DND-41 (cell line): ENCODE measurements at regions not wholly inside any gene's neighbourhood (a gene's known extent, or its start where the extent isn't known, plus 50 kb on each side); places are given as distances from the start of the nearest gene placed in this dataset.

Experiments used
- ATAC-seq: fragments of 200-7000 bp; cut with Tn5 transposase; 3 replicates; pipeline ENCODE4 v1.9.1; 2021; ENCODE audit warnings: low read depth; ENCODE audit not compliant: insufficient read depth
- DNase-seq: peaks from one replicate; pipeline ENCODE4 v3.0.0-alpha.2; 2020
- H2AFZ ChIP-seq: 2 replicates; pipeline ENCODE4 v1.6.0; 2012; ENCODE audit warnings: low read depth, low read length
- H3K27ac ChIP-seq: 2 replicates; pipeline ENCODE4 v1.5.1; 2012; ENCODE audit warnings: low read length, inconsistent platforms
- H3K27me3 ChIP-seq: fragments of 200-600 bp; sonication (generic); 2 replicates; pipeline ENCODE4 v1.6.0; 2012; ENCODE audit warnings: low read length, mild to moderate bottlenecking, inconsistent platforms; ENCODE audit not compliant: insufficient read depth, poor library complexity
- H3K36me3 ChIP-seq: 2 replicates; pipeline ENCODE4 v1.5.1; 2012; ENCODE audit warnings: low read length, inconsistent platforms; ENCODE audit not compliant: insufficient read depth
- H3K4me1 ChIP-seq: 2 replicates; pipeline ENCODE4 v1.5.1; 2012; ENCODE audit warnings: mild to moderate bottlenecking, low read length; ENCODE audit not compliant: insufficient read depth
- H3K4me2 ChIP-seq: 2 replicates; pipeline ENCODE4 v1.6.0; 2012; ENCODE audit warnings: mild to moderate bottlenecking, moderate library complexity, low read length, inconsistent platforms; ENCODE audit not compliant: insufficient read depth
- H3K4me3 ChIP-seq, 2 experiments: fragments of 200-600 bp in 1 of 2; shearing (Covaris generic) in 1 of 2; 2 replicates each; pipeline ENCODE4 v1.5.1; 2012 to 2016; ENCODE audit warnings: inconsistent platforms in 2 of 2, low read length in 2 of 2, mild to moderate bottlenecking in 2 of 2, low read depth in 1 of 2, moderate library complexity in 1 of 2
- H3K79me2 ChIP-seq: 2 replicates; pipeline ENCODE4 v1.6.0; 2012; ENCODE audit warnings: low read length, inconsistent platforms; ENCODE audit not compliant: insufficient read depth
- H3K9ac ChIP-seq: 2 replicates; pipeline ENCODE4 v1.6.0; 2012; ENCODE audit warnings: low read depth, mild to moderate bottlenecking, inconsistent platforms, low read length, moderate library complexity
- H3K9me3 ChIP-seq: 2 replicates; pipeline ENCODE4 v1.5.1; 2012; ENCODE audit warnings: low read length, moderate library complexity, mild to moderate bottlenecking, inconsistent platforms; ENCODE audit not compliant: insufficient read depth, severe bottlenecking
- H4K20me1 ChIP-seq: 2 replicates; pipeline ENCODE4 v1.6.0; 2012; ENCODE audit warnings: low read length; ENCODE audit not compliant: insufficient read depth
- EZH2 ChIP-seq: IDR thresholded peaks from 3 replicates; pipeline ENCODE4 v1.6.1; 2012; ENCODE audit warnings: borderline replicate concordance, low read depth, mild to moderate bottlenecking, moderate library complexity, low read length, inconsistent platforms; ENCODE audit not compliant: severe bottlenecking
- TF ChIP-seq, protein P1 (sequence below): IDR thresholded peaks from 2 replicates; pipeline ENCODE4 v1.5.1; 2012; ENCODE audit warnings: borderline replicate concordance, low read length, moderate library complexity, mild to moderate bottlenecking; ENCODE audit not compliant: poor library complexity, severe bottlenecking; ENCODE audit errors: extremely low read depth

- DNase-seq (no peak), ATAC-seq (no peak)
- H2AFZ ChIP-seq: no peak overlapping the region
- H3K27ac ChIP-seq: no peak overlapping the region
- H3K4me2 ChIP-seq: no peak overlapping the region
- H3K79me2 ChIP-seq: no peaks in the 10 kb centered on the region
- H3K27me3 ChIP-seq: no peaks in the 10 kb centered on the region
- no peaks in the 10 kb centered on the region for H3K4me1 ChIP-seq
- H3K9me3 ChIP-seq: no peaks in the 10 kb centered on the region
- TF ChIP-seq EZH2: no peak
- TF ChIP-seq, protein P1, sequence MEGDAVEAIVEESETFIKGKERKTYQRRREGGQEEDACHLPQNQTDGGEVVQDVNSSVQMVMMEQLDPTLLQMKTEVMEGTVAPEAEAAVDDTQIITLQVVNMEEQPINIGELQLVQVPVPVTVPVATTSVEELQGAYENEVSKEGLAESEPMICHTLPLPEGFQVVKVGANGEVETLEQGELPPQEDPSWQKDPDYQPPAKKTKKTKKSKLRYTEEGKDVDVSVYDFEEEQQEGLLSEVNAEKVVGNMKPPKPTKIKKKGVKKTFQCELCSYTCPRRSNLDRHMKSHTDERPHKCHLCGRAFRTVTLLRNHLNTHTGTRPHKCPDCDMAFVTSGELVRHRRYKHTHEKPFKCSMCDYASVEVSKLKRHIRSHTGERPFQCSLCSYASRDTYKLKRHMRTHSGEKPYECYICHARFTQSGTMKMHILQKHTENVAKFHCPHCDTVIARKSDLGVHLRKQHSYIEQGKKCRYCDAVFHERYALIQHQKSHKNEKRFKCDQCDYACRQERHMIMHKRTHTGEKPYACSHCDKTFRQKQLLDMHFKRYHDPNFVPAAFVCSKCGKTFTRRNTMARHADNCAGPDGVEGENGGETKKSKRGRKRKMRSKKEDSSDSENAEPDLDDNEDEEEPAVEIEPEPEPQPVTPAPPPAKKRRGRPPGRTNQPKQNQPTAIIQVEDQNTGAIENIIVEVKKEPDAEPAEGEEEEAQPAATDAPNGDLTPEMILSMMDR: no peak
- H3K36me3 ChIP-seq: no peaks in the 10 kb centered on the region
- H4K20me1 ChIP-seq: no peaks in the 10 kb centered on the region
- H3K4me3 ChIP-seq: no peak overlapping the region
- H3K9ac ChIP-seq: no peak overlapping the region
Observed at GRCh38 chr21:16269476-16269875, 539.7 kb downstream of the USP25 start.

DNA sequence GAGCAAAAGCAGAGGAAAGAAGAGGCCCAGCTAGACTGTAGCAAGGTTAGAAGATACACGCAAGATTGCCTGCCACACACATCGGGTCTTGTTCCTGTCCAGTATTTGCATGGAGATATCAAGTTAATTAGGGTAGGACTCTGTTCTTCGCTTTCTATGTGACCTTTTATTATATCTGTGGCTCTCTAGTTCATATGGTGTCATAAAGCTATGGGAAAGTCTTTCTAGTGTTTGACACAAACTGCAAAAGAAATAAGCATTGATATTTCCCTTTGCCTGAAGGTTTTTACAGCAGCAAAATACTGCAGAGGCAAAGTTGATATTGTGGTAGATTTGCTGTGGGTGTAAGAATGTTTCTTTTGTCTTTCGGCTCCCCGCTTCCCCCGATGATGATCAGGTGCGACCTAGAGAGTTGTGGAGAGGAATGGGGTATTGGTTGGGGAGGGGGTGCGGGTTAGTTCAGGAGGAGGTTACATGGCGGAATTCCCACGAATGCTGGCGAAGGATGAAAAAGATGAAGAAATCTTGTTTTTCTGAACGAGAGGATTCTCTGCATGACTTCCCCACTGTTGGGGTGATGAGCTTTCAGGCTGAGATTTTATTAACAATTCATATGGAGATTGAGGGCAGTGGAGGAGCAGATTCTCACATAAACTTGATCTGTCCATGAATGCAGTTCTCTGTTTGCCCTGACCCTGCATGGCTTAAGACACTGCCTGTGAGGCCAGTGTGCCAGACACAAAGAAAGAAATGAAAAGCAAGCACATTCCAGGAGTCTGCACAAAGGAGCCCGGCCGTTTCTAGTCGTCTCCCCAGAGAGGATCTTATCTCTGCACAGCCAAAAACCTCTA, 550.2 kb downstream of the USP25 start:
- Histone ChIP-seq H3K36me3 (no peaks in the 10 kb centered on the region), H3K4me1 (no peaks in the 10 kb centered on the region)
- DNase-seq: no peak

GRCh38 chr21:16280686-16281091, 550.9 kb downstream of the USP25 start:
- H3K79me2 ChIP-seq: no peaks in the 10 kb centered on the region
- no peaks in the 10 kb centered on the region for H3K9me3 ChIP-seq
- no peak overlapping the region for H3K4me2 ChIP-seq
- no peaks in the 10 kb centered on the region for H3K4me1 ChIP-seq
- H3K27ac ChIP-seq: no peak overlapping the region
- H3K27me3 ChIP-seq: no peaks in the 10 kb centered on the region
- no peaks in the 10 kb centered on the region for H3K36me3 ChIP-seq
- H2AFZ ChIP-seq: no peak overlapping the region
- no peak overlapping the region for H3K4me3 ChIP-seq
- no peak for ATAC-seq
- no peak for TF ChIP-seq EZH2
- TF ChIP-seq, protein P1: no peak
- H3K9ac ChIP-seq: no peak overlapping the region
- DNase-seq: no peak
- no peaks in the 10 kb centered on the region for H4K20me1 ChIP-seq

More for the DNA sequence above, 550.2 kb downstream of the USP25 start:
- H4K20me1 ChIP-seq: no peaks in the 10 kb centered on the region
- no peak overlapping the region for H3K9ac ChIP-seq
- no peaks in the 10 kb centered on the region for H3K27me3 ChIP-seq
- H3K27ac ChIP-seq: no peak overlapping the region
- H3K9me3 ChIP-seq: no peaks in the 10 kb centered on the region
- no peak overlapping the region for H3K4me3 ChIP-seq
- H2AFZ ChIP-seq: no peak overlapping the region
- H3K4me2 ChIP-seq: no peak overlapping the region
- TF ChIP-seq, protein P1: no peak
- TF ChIP-seq EZH2: no peak
- ATAC-seq: no peak
- H3K79me2 ChIP-seq: no peaks in the 10 kb centered on the region
